WERI-Rb-1 (cell line): ENCODE measurements at regions not wholly inside any gene's neighbourhood (a gene's known extent, or its start where the extent isn't known, plus 50 kb on each side); places are given as distances from the start of the nearest gene placed in this dataset.

Experiments
- DNase-seq: peaks from one replicate; pipeline ENCODE4 v3.0.0-alpha.2; 2020
- H3K27ac ChIP-seq: fragments of 250-450 bp; sonication (Bioruptor Pico); 2 replicates; pipeline ENCODE4 v1.5.1; 2020; ENCODE audit warnings: mild to moderate bottlenecking, moderate library complexity
- H3K27me3 ChIP-seq: fragments of 250-450 bp; sonication (Bioruptor Pico); 2 replicates; pipeline ENCODE4 v1.5.1; 2021; ENCODE audit warnings: mild to moderate bottlenecking, low read depth, moderate library complexity; ENCODE audit not compliant: insufficient read depth, severe bottlenecking
- H3K36me3 ChIP-seq: fragments of 250-450 bp; sonication (Bioruptor Pico); 2 replicates; pipeline ENCODE4 v1.5.1; 2020; ENCODE audit warnings: mild to moderate bottlenecking, moderate library complexity
- H3K4me3 ChIP-seq: 2 replicates; pipeline ENCODE4 v1.5.1; 2011; ENCODE audit warnings: low read depth, mild to moderate bottlenecking, control low read depth, low read length
- H3K9me3 ChIP-seq: fragments of 250-450 bp; sonication (Bioruptor Pico); 2 replicates; pipeline ENCODE4 v1.5.1; 2021; ENCODE audit warnings: mild to moderate bottlenecking, moderate library complexity; ENCODE audit not compliant: severe bottlenecking
- TF ChIP-seq, protein P1 (sequence below): IDR thresholded peaks from 2 replicates; pipeline ENCODE4 v1.5.1; 2011; ENCODE audit warnings: low read depth, mild to moderate bottlenecking, control low read depth, inconsistent platforms, low read length

DNA sequence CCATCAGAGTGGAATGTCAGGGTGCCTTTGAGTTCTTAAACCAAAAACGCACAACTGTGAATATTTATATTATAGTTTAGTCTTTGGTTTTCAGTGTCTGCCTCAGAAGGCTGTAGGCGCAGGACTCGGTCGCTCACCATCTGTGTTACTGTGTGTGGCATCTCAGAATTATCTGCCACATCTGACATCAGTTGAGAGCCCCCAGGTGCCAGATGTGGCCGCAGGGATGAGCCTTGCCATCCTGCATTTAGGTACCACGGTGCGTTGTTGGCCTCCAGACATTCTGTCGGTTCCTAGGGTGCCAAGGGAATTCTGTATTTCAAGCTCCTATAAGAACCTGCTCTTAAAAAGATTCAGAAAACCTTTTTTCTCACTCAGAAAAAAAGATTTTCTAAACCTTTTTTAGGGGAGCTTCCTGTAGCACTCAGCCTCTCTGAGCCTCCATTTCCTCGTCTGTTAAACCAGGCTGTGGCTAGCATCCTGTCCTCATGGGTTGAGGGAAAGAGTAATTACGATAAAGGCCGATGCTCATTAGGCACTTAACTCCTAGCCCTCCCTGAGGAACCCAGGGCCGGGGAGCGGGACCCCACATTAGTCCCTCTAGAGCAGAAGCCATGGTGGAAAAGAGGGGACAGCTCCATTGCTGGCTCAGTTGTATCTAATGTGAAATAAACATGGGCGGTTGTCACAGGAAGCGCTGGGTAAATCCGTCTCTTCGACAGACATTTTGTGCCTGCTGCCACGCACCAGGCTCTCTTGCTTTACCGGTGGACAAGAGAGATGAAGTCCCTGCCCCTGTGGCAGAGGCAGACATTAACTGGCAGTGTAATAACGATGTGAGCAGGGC, 70.2 kb upstream of the MORC3 start:
- H3K4me3 ChIP-seq: peak overlapping the region; percentile 2; the same call in 1 of the 2 replicates
- no peak for DNase-seq
- no peaks in the 10 kb centered on the region for H3K9me3 ChIP-seq
- H3K36me3 ChIP-seq: peaks cover 74% of the 10 kb centered on the region
- no peaks in the 10 kb centered on the region for H3K27me3 ChIP-seq
- TF ChIP-seq, protein P1, sequence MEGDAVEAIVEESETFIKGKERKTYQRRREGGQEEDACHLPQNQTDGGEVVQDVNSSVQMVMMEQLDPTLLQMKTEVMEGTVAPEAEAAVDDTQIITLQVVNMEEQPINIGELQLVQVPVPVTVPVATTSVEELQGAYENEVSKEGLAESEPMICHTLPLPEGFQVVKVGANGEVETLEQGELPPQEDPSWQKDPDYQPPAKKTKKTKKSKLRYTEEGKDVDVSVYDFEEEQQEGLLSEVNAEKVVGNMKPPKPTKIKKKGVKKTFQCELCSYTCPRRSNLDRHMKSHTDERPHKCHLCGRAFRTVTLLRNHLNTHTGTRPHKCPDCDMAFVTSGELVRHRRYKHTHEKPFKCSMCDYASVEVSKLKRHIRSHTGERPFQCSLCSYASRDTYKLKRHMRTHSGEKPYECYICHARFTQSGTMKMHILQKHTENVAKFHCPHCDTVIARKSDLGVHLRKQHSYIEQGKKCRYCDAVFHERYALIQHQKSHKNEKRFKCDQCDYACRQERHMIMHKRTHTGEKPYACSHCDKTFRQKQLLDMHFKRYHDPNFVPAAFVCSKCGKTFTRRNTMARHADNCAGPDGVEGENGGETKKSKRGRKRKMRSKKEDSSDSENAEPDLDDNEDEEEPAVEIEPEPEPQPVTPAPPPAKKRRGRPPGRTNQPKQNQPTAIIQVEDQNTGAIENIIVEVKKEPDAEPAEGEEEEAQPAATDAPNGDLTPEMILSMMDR: no peak
- peak overlapping the region; percentile 90 for H3K27ac ChIP-seq

DNA sequence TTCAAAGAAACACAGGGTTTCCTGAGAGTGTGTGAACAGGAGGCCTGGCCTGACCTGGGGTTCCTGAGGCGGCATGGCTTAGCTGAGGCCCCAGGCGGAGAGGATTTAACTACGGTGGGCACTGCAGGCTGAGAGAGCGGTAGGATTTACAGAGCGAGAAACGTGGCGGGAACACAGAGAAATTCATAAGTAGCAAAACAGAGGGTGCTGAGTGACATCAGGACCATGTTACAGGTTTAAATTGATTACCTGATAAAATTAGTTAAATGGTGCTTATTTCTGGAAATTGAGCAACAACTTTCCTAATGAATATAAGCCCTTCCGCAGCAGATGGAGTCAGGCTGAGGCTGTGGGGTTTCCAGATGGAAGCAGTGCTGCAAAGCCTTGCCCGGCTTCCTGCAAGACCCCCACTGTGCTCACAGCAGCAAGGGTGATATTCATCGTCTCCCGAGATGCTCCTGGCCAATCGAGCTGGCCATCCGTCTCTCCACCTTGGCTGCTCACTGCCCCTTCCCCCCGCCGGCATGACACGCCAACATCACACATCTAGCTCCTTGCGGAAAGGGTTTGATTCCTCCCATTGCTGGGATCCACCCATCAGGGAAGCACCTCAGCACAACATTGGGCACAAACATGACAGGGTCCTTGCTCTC, 69.4 kb upstream of the MORC3 start:
- Histone ChIP-seq H3K9me3 (no peaks in the 10 kb centered on the region), H3K4me3 (peak overlapping the region; percentile 6; the same call in 1 of the 2 replicates), H3K27me3 (no peaks in the 10 kb centered on the region), H3K36me3 (peaks cover 69% of the 10 kb centered on the region), H3K27ac (peak overlapping the region; percentile 90)
- peak; percentile 96 for DNase-seq
- TF ChIP-seq, protein P1: no peak

DNA sequence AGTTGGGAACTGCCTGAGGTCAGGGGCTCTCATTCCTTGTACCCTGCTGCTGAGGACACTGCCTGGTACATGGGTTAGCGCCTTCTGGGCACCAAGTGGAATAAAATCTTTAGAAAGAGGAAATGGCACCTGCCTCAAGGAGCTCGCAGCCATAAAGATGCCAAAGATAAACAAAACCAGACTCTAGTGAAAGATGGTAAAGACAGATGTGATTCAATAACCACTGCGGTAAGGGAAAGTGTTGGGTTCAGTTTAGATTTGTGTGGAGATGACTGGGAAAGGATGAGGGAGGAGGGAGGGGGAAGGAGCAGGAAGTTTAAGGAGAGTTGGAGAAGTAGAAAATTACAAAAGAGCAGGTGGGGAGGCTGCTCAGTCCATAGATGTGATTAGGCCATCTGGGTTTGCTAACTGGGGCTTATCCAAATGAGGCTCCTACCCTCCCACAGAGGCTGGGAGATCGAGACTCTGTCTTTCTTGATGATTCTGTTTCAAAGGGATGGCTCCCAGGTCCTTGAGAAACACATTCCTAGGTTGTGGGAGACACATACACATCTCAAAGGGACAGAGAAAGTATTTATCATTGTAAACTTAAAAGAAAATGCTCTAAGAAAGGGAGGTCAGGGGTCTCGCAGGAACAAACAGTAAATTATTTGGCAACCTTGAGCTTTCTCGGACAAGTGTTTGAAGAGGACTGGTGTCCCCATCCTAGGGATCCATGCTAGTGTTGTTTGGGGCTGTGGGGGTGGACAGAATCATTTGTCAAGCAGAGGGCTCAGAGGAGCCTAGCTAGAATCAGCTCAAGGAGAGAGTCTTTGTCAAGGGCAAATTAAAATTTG, 65.7 kb upstream of the MORC3 start:
- peak; percentile 38 for DNase-seq
- TF ChIP-seq, protein P1: no peak
- no peaks in the 10 kb centered on the region for H3K27me3 ChIP-seq
- peaks cover 54% of the 10 kb centered on the region for H3K36me3 ChIP-seq
- peak overlapping the region; percentile 33; the same call in 1 of the 2 replicates for H3K27ac ChIP-seq
- no peak overlapping the region for H3K4me3 ChIP-seq
- no peaks in the 10 kb centered on the region for H3K9me3 ChIP-seq

DNA sequence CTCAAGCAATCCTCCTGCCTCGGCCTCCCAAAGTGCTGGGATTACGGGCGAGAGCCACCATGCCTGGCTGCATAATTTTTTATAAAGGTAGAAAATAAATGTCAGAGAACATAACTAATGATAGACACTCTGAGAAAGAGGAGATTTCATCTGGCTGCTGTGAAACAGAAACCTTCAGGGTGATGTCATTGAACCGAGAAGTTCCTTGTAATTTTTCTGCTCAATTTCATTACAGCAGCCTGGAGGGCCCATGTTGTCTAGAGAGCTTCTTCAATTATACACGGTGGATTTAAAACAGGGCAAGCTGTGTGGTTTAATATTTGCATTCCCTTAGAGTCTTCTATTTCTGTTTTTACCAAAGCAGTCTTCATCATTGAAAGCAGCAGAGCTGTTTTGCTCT, 64.3 kb upstream of the MORC3 start:
- H3K27me3 ChIP-seq: no peaks in the 10 kb centered on the region
- no peak for DNase-seq
- H3K9me3 ChIP-seq: no peaks in the 10 kb centered on the region
- TF ChIP-seq, protein P1: no peak
- peaks cover 51% of the 10 kb centered on the region for H3K36me3 ChIP-seq
- no peak overlapping the region for H3K4me3 ChIP-seq
- no peak overlapping the region for H3K27ac ChIP-seq

DNA sequence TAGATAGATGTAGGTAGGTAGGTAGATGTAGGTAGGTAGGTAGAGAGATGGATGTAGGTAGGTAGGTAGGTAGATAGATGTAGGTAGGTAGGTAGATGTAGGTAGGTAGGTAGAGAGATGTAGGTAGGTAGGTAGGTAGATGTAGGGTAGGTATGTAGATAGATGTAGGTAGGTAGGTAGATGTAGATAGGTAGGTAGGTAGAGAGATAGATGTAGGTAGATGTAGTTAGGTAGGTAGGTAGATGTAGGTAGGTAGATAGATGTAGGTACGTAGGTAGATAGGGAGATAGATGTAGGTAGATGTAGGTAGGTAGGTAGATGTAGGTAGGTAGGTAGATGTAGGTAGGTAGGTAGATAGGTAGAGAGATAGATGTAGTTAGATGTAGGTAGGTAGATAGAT, 62.3 kb upstream of the MORC3 start:
- Histone ChIP-seq H3K9me3 (no peaks in the 10 kb centered on the region), H3K27me3 (no peaks in the 10 kb centered on the region), H3K36me3 (peaks cover 57% of the 10 kb centered on the region), H3K27ac (no peak overlapping the region), H3K4me3 (no peak overlapping the region)
- TF ChIP-seq, protein P1: no peak
- no peak for DNase-seq
